Activated CD4-positive, alpha-beta T cell treated with anti-CD3 and anti-CD28 coated beads, Interleukin-10, Interleukin-2, amounts not matched to agents 100 ng/mL and 50 ng/mL, durations not matched to agents 16 hours and 8 hours (primary cell): ENCODE measurements at regions not wholly inside any gene's neighbourhood (a gene's known extent, or its start where the extent isn't known, plus 50 kb on each side); places are given as distances from the start of the nearest gene placed in this dataset.

Experiments used
- DNase-seq: peaks from one replicate; pipeline ENCODE4 v3.0.0-alpha.2; 2020

DNA sequence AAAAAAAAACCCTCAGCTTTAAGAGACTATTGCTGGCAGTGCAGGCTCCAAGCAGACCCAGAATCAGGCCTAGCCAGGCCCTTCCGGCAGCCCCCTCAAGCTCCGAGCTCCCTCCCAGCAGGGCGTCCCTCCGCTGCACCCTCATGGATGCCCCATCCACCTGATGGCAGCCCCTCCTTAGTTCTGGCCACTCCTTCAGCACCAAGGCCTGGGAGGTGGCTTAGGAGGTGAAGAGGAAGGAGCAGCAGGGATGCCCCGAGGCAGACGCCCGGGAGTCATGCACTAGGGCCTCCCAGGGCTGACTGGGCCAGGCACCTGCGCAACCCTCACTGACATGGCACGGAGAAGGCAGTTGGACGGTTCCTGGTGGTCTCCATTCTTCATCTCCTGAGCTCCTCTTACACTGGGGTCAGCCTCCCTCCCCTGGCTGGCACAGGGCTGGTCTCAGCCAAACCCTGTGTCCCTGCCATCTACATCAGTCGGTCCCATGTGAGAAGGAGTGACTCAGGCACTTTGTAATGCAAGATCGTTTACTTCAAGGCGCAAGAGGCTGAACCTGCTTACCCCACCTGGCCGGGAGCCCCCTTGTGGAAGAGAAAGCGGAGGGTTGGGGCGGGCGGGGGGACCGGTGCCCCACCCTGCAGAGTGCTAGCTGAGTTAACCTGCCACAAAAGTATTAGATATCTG lies 53.5 kb upstream of the ID2 start:
- no peak for DNase-seq

DNA sequence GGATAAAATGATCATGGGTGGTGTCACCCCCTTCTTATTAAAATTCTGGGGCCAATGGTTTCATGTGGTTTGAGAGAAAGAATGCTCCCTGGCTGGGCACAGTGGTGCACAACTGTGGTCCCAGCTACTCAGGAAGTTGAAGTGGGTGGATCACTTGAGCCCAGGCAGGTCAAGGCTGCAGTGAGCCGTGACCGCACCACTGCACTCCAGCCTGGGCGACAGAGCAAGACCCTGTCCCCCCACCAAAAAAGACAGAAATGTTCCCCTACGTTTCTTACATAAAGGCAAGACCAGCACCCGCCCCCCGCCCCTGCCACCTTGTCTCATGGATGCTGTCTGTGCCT lies 53.0 kb upstream of the ID2 start:
- no peak for DNase-seq

DNA sequence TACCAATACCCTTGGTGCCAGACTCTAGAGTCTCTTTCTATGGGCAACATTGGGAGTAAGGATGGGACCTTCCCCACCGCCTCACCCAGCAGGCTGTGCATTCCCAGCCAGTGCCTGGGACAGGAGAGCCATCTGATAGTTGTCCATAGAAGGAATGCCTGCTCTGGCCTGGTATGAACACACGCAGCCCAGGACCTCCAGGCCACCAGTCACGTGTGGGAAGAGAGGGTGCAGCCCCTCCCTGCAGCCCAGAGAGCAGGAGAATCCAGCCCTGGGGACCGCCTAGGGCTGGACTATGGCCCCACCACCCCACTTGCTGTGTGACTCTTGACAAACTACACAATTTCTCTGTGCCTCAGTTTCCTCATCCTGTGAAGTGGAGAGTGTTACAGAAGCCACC lies 52.5 kb upstream of the ID2 start:
- DNase-seq, result no peak

DNA sequence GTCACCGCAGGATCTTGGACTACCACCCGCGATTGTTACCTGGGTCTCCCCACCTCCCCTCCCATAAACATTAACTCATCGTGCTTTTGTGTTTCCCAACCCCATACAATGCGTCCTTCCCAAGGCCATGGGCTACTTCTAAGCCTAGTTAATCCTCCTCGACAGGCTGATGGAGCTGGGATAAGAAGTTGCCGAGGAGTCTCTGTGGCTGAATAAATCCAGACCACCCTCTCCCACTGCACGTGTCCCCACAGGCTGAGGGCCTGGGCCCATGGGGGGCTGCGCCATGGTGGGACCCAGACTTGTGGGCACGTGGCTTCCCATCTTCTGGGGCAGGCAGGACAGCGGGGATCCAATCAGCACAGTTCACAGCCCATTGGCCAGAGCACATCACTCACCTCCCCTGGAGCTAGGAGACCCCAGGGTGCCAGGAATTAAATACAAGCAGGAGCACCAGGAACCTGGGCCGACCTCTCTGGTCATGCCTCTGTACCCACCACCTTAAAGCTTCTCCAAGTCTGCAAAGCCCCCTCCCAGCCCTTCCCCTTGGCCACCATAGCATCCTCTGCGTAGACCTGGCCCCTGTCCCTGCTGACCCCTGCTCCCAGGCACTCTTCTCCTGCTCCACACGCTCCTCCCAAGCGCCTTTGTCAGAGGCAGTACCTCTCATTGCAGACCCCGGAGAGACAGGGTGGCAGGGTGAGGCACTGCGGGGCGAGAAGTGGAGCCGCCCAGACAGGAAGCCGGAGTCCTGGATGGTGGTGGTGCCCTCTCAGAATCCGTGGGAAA lies 51.0 kb upstream of the ID2 start:
- no peak for DNase-seq

DNA sequence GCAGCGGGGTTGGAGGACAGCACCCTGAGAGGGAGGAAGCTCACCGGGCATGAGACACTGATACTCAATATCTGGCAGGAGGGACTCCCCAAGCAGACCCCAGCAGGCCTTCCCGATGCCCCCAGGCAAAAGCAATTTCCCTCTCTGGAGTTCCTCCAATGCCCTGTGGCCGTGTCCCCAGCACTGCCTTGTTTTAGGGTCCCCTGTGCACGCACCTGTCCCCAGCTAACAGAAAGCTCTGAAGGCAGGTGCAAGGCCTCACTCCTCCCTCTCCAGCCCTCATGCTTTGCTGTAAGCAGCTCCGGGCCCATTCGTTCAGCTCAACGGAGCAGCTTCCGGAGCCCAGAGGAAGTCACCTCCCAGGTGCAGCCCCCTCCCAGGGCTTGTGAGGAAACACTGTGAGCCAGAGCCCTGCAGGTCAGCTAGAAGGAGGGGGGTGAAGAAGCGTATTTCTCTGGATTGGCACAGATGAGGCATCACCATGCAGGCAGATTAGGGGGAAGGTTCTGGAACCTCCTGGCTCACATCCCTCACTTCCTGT lies 50.3 kb upstream of the ID2 start:
- DNase-seq, result no peak
